HS-27A (cell line): ENCODE measurements at regions not wholly inside any gene's neighbourhood (a gene's known extent, or its start where the extent isn't known, plus 50 kb on each side); places are given as distances from the start of the nearest gene placed in this dataset.
"Not testable (repeated sequence)": the region's sequence is repeated elsewhere in the genome, so short reads cannot be mapped to it uniquely, and the experiment has no call there.

Source experiments
- DNase-seq: peaks from one replicate; pipeline ENCODE4 v3.0.0-alpha.2; 2012; ENCODE audit warnings: low read depth, missing footprints

DNA sequence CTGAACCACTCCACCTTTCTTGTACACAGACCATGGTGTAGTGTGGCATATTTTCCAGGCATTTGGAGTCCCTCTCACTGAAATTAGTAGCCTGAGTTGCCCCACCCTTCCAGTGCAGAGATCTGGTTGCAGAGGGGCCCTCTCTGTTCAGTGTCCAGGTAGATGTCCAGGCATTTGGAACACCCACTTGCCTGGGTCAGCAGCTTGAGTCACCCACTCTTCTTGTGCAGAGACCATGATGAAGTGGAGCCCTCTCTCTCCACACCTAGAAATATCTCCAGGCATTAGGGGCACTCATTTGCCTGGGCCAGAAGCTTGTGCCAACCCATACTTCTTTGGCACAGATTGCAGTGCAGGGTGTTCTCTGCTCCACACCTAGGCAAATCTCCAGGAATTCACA lies 2733.3 kb downstream of the PCDH7 start:
- no peak for DNase-seq

DNA sequence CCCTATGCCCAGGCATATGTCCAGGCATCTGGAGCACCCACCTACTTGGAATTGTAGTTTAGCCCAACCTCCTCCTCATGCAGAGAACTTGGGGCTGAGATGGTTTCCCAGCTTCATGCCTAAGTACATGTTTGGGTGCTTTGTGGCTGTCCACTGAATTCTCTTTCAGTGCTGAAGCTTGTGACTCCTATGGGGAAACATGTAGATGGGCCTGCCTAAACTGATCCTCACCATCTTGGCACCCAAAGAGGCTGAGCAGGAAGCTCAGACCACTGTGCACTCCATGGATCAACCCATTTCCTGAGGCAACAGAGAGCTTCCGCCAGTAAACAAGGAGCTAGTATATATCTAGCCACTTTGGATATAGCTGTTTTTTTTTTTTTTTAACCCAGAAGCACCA lies 2733.7 kb downstream of the PCDH7 start:
- no peak for DNase-seq

DNA sequence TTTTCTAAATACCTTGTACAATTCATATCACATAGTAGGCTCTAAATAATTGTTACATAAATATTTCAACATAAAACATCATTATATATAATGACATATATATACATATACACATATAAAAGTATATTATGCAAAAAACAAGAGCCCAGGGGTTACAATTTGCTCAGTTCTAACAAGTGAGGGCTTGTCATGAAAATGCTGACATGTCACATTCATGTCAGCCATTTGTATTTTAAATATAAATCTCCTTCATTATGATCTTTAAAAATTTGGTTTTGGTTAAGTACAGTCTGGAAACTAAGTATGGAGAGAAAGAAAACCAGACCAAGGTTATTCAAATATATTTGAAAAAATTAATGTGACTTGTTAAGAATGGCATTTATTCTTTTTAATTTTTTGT lies 2745.4 kb downstream of the PCDH7 start:
- DNase-seq, result no peak

DNA sequence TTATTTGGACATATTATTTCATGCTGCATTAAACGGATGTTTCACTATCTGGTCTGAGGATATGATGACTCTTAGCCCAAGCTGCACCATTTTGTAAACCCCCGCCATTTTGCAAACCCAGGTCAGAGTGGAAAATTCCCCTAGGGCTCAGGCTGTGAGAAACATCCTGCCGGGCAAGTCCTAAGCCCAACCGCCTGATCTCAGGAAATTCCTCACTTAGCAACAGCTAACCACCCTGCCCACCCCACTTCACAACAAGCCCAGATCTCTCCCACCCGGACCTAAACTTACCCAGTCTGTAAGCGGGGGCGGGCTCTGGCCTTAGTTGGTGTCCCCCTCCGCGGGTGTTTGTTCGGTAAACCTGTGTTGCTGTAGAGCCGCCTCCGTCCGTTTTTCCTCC lies 2747.1 kb downstream of the PCDH7 start:
- DNase-seq, result no peak

DNA sequence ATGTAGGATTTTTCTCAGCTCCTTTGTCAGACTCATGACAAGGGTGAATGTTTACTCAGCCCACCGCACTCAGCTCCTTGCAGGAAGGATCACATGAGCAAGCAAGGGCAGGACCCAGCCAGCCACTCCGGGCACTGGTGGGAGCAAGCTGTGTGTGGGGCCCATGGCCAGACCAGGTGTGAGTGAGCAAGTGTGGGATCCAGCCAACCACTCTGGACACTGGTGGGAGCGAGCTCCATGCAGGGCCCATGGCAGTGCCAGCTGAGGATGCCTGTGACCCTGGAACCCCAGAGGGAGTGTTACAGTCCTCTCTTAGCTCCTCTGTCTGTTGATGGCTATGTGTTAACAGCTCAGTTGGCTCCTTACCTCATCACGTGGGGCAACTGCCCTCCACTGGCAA lies 2750.6 kb downstream of the PCDH7 start:
- no peak for DNase-seq

DNA sequence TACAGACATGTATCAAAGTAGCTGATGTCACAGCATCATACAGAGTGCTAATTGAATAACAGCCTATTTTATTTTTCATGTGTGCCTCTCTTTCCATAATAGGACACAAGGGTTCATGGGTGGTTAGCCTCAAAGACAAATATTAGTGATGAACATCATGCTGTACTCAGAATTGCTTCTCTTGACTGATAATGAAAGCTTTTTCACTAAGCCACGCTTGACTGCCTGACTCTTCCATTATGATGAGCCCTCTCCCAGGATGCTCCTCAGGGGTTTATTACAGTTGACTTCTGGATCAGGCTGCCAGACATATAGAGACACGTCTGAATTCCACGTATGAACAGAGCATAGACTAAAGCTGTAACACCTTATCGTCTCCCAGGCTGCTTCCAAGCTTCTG lies 2757.5 kb downstream of the PCDH7 start:
- DNase-seq, result no peak

DNA sequence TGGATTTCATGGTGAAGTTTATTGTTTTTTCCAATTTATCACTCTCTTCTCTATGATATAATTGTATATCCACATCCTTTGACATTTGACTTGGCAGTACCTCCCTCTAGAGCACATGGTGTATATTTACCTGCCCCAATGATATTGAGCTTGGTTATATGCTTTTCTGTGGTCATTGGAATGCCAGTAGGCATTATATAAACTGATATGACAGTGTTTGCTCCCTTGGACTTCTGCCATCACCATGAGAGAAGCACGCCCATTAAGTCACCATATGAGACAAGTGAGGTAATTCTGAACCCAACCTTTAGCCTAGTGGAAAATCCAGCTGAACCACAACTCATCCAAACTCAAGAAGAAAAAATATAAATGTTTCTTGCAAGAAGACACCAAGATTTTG lies 2761.5 kb downstream of the ARAP2 start:
- DNase-seq, result no peak

DNA sequence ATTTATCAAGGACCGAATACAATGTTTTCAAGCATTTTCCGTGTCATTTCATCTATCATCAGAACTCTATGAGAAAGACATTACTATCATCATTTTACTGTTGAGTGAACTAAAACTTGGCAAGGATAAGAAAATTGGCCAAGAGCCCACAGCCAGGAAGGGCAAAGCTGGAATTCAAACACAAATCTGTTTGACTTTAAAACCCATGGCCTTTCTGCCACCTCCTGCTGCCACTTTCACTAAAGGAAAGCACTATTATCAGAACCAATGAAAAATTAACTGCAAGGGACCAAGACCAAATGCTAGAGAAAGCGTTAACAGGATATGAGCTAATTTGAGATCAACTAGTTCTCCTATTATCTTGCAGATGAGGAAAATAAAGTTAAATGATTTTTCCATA lies 2759.2 kb downstream of the ARAP2 start:
- no peak for DNase-seq

DNA sequence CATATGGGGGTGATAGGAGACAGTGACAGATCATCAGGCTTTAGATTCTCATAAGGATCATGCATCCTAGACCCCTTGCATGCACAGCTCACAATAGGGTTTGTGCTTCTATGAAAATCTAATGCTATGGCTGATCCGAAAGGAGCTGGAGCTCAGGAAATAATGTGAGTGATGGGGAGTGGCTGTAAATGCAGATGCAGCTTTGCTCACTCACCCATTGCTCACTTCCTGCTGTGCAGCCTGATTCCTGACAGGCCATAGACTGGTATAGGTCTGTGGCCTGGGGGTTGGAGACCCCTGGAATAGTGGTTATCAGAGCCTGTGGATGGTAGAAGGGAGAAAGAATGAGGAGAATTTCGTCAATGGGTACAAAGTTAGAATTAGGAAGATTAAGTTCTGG lies 2751.1 kb downstream of the ARAP2 start:
- DNase-seq, result peak; percentile 14

DNA sequence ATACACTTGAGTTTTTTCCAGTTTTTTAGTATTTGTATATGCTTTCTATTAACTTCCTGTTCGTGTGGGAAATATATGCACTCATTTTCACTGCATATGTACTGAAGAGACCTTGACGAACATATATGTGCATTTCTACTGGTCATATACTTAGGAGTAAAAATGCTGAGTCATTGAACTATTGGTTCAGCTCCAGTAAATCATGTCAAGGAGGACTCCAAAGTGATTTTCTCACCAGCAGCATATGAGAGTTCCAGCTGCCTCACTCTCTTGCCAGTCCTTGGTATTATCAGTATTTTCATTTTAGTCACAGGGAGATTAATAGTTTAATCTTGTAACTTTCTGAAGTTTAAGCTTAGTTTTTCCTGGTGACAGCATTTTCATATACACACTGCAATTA lies 2750.2 kb downstream of the ARAP2 start:
- no peak for DNase-seq

DNA sequence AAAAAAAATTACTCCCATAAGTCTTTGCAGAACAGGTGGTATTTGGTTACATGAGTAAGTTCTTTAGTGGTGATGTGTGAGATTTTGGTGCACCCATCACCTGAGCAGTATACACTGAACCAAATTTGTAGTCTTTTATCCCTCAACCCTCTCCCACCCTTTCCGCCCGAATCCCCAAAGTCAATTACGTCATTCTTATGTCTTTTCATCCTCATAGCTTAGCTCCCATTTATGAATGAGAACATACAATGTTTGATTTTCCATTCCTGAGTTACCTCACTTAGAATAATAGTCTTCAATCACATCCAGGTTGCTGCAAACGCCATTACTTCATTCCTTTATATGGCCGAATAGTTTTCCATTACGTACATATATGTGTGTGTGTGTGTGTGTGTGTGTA lies 2742.7 kb downstream of the ARAP2 start:
- not testable (repeated sequence) for DNase-seq

DNA sequence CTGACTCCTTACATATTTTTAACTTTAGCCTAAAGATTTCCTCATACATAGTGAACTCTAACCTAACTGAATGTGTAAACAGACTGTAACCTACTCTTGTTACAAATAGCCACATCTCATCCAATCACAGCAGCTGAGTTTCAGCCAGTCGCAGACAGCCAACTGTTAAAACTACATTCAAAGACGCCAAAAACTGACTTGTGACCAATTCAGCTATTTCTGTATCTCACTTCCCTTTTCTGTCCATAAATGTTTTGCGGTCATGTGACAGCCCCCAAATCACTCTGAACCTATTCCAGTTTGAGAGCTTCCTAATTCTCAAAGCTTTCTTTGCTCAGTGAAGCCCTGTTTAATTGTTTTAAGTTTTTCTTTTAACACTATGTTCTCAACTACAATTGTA lies 2731.9 kb downstream of the ARAP2 start:
- no peak for DNase-seq

DNA sequence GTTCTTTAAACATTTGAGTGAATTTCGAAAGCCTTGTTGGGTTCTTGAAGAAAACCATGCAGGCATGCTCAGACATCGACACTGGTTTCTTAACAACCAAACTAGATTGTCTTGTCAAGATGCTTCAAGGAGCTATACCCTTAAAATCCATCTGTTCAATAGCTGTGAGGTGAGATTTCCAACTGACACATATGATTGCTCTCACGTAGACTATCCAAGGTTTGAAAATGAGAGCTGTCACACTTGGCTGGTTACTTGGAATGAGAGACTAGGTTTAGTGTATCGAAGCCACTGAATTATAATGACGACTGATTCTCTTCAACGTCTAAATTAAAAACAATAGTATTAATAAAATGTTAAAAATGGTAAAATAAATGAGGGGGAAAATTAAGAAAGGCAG lies 2725.5 kb downstream of the ARAP2 start:
- no peak for DNase-seq

DNA sequence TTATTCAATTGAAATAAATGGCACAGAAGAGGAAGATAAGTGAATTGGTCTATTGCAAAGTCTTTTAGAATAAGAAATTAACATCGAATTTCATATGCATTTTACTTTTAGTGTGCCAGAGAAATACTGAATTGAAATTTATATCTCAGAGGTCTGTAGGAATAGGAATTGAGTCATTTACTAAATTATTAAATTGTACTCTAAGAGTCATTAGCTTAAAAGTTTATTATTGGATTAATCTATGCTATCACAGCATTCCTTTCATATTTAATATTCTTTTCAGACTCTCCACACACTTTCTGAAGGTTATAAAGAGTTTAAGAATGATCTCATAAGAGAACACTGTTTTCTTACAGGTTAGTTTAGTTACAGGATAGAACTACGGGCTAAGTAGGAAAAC lies 2711.5 kb downstream of the ARAP2 start:
- no peak for DNase-seq

DNA sequence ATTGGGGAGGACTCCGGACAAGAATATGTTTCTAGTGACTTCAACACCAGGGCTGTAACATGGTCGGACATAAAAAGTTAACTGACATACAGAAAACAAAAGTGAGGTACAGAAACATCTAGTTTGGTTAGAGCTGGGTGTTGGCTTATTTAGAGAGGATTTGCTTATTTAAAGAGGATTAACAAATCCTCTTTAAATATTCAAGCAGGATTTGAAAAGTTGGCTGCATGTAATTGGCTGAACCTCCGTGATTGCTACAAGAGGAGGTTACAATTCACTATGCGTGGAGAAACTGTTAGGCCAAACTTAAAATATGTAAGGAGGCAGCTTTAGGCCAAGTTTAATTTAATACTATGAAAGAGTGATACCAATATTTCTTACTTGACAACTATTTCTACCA lies 2707.4 kb downstream of the ARAP2 start:
- DNase-seq, result no peak

DNA sequence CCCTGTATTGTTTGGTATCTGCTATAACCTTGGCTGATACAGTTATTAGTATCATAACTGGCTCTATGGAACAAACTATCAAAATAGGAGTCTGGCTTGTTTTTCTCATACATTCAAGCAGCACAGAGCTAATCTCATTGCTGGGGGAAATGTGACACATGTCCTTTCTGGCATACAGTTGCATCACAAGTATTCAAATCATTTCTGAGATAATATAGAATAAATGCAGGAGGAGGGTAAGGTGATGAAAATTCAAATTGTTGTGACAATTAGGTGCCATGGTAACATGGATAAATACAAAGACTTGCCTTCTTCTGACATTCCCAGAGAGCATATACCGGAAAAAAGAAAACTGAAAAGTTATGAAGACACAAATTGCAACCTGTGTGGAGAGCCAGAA lies 2706.8 kb downstream of the ARAP2 start:
- DNase-seq, result no peak

DNA sequence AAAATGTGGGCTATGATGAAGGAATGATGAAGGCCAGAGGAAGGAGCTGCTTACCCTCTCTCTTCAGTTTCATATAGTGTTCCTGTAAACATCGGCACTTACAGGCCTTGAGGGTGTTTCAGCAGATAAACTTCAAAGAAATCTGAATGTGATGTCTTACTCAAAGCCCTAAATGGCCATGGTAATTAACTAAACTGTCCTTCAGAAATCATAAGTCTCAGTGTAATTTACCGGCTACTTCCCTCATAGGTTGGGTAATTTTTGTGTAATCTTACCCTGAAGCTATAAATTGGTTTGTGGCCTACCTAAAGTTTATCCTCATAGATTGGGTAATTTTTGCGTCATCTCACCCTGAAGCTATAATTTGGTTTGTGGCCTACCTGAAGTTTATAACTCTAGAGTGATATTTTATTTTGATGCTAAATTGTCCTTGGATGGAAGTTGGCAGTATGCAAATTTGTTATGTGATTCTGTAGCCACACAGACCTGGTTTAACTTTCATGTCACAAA lies 2700.3 kb downstream of the ARAP2 start:
- DNase-seq, result no peak

DNA sequence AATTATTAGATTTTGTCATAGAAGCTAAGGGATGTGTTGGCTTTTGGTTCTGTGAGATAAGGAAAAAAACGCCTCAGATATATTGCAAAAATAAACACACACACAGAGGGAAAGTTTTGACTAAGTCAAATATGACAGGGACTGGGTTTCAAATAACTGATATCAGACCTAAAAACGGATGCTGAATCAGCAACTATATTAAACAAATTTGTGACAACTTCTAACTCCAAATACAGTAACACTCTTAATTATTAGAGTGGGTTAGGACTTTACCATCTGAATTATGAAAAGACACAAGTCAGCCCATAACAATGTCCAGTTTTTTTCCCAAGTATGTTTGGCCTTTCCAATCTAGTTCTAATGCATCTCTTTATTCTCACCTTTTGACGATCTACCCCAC lies 2693.1 kb downstream of the ARAP2 start:
- no peak for DNase-seq

DNA sequence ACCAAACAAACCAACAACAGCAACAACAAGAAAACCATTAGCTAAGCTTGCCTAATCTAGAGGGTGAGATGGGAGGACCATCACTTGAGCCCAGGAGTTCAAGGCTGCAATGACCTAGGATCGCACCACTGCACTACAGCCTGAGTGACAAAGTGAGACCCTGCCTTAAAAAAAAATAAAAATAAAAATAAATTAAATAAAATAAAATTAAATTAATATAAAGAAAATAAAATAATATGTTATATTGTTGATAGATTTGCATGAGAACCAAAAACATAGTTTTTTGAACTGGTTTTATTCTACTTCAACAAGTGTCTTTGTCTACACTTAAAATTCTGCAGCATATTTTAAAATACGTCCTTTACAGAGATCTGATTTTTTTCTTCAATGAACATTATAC lies 2683.1 kb downstream of the ARAP2 start:
- DNase-seq, result no peak

DNA sequence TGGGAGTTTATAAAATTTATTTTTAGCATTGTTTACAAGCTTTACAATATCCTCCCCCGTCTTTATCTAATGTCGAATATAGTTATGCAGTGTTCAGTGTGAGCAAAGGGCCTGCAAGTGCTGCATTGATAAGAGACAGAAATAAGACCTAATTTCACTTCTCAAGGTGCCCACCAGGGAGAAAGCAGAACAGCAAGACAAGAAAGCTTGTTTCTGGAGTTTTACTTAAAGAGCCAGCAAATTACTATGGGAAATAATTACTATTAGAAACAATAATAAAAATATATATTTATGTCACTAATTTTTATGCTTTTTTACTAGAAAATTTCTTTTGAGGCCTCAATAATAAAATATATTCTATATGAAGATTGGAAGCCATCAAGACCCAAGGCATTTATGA lies 2677.7 kb downstream of the ARAP2 start:
- no peak for DNase-seq

DNA sequence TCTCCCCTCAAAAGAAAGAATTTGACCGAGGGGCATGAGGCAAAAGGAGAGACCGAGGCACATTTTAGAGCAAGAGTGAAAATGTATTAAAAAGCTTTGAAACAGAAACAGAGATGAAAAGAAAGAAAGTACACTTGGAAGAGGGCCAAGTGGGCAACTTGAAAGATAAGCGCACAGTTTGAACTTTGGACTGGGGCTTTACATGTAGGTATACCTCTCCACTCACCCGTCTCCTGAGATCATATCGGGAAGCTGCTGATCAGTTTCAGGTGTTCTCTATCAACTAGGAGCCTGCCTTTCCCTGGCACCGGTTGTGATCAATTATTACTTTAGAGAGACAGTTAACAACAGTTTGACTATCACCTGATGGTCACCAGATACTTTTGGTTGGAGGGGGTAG lies 2666.5 kb downstream of the ARAP2 start:
- DNase-seq, result no peak

DNA sequence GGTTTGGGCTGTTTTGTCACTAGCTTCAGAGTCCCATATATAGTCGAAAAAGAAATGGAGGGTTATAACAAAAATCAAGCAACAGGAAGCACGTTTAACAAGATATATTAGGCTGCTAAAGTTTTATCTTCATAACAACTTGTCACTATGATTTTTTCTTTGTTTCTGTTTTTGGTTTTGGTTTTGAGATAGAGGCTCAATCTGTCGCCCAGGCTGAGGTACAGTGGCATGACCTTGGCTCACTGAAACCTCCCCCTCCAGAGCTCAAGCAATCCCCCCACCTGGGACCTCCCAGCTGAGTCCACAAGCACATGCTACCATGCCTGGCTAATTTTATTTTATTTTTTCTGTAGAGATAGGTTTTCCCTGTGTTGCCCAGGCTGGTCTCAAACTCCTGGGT lies 2664.4 kb downstream of the ARAP2 start:
- no peak for DNase-seq

DNA sequence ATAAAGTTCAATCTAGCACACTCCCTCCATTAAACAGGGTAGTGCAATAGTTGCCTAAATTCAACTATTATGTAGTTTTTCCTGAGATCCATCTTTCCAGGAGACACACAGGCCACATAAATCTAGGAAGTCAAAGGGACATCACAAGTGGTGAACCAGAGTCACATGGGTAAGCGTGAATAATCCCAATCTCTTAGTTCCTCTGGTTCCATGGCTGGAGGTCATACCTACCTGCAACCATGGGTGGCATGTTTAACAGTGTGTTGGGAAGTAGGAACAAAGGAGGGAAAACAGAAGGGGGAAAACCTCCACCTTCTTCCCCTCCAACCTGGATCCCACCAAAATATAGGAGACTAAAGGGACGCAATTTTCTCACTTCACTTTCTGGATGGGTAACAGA lies 2651.6 kb downstream of the ARAP2 start:
- DNase-seq, result no peak

DNA sequence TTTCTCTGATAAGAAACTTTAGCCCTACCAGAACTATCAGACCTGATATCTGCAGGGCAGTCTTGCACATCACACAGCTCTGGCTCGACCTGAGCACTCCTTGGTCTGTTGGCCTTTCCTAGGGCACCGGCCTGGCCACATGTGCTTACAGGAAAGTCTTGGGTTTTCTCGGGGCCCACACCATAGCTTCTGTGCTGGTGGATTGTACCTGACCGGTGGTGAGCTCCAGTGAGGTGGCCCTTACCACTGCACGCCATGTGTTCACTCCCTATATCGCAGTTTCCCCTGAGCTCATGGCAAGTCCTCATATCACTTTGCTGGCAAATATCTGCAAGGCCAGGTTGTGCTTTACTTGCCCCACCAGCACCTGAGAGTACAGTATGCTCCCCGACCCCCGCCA lies 2637.4 kb downstream of the ARAP2 start:
- no peak for DNase-seq

DNA sequence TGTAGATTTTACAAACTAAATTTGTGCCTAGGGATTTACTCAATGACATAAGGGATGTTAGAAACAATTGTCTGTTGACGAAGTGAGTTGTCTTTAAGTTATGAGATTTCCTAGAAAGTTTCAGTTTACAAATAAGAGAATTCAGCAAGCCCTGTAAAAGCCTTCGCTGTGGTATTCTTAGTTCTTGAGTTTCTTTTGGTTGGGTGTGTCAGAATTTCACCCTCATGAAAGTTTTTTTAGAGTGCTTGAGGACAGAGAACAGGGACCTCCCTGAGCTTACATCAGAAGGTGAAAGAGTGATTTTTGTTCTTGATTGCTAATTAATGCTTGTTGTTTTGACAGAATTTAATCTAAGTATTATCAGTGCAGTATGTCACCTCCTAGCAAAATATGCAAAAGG lies 2628.2 kb downstream of the ARAP2 start:
- DNase-seq, result no peak
